Jurkat, Clone E6-1 (cell line): ENCODE measurements at regions not wholly inside any gene's neighbourhood (a gene's known extent, or its start where the extent isn't known, plus 50 kb on each side); places are given as distances from the start of the nearest gene placed in this dataset.

Experiments used
- DNase-seq: peaks from one replicate; pipeline ENCODE4 v3.0.0-alpha.2; 2011; ENCODE audit warnings: low read depth, low spot score
- H3K4me3 ChIP-seq: 2 replicates; pipeline ENCODE4 v1.5.1; 2011; ENCODE audit warnings: mild to moderate bottlenecking, low read length, control low read depth, moderate library complexity

GRCh38 chr1:182145441-182145840, 83.9 kb upstream of the ZNF648 start:
- no peak for DNase-seq

GRCh38 chr1:182144646-182145030, 83.1 kb upstream of the ZNF648 start:
- DNase-seq = no peak
- no peak overlapping the region for H3K4me3 ChIP-seq

More at GRCh38 chr1:182145441-182145840, 83.9 kb upstream of the ZNF648 start:
- H3K4me3 ChIP-seq = no peak overlapping the region

- no peak overlapping the region for H3K4me3 ChIP-seq
- no peak for DNase-seq
Measured at GRCh38 chr1:182143825-182144645, 82.5 kb upstream of the ZNF648 start.

DNA sequence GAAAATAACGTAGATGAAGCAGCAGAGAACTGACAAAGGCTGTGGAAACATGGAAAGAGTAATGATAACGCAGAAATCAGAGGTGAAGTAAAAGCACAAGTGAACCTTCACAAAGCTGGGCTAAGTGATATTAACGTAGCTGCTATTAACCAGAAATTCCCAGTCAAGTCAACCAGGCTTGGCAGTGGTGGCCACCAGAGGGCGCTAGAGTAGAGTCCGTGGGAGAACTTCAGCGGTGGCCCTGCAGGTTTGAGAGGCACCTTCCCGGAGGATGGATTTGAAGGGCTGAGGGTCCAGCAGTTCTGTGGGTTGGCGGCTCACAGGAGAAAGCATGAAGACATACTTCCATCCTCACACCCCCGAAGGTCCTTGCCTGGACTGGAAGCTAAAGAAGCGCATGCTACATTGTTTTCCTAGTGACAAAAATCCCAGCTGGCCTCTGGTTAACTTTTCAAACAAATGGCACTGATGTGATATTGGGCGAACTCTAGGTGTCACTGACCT, 81.7 kb upstream of the ZNF648 start:
- DNase-seq = peak; percentile 82
- H3K4me3 ChIP-seq = no peak overlapping the region

GRCh38 chr1:182142621-182143020, 81.1 kb upstream of the ZNF648 start:
- DNase-seq = no peak
- no peak overlapping the region for H3K4me3 ChIP-seq

- H3K4me3 ChIP-seq = no peak overlapping the region
- no peak for DNase-seq
Measured at GRCh38 chr1:182141040-182141439, 79.5 kb upstream of the ZNF648 start.

DNA sequence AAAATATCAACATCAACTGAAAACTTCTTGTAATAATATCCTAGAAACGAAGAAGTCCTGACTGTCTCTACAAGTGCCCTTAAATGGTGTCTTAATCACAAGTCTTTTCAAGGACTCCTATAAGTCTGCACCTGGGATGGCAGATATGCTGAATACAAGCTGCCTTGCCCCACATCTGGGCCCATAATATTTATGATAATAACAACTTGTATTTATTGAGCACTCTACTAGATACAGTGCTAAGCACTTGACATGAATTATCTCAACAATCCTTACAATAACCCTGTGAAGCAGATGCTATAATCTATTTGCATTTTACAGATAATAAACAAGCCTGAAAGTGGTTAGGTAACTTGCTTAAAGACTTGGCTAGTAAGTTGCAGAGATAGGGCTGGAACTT, 78.0 kb upstream of the ZNF648 start:
- DNase-seq = no peak

DNA sequence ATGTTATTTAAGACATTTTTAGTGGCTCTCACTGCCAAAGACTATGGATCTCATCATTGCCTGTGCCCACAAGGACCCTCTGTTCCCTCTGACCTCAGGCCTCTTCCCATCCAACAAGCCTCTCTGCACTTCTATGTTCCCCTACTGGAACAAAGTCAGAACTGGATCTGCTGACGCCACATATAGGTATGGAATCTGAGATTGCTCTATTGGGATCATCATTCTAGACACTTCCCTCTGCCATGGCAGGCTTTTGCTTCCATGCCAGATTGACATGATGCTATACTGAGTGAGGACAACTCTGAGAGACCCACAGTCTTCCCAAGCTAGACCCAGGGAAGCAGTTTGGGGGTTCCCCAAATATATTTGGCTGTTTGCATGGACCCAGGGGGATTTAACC, 76.0 kb upstream of the ZNF648 start:
- no peak for DNase-seq
- no peak overlapping the region for H3K4me3 ChIP-seq

More for the DNA sequence above, 78.0 kb upstream of the ZNF648 start:
- no peak overlapping the region for H3K4me3 ChIP-seq

DNA sequence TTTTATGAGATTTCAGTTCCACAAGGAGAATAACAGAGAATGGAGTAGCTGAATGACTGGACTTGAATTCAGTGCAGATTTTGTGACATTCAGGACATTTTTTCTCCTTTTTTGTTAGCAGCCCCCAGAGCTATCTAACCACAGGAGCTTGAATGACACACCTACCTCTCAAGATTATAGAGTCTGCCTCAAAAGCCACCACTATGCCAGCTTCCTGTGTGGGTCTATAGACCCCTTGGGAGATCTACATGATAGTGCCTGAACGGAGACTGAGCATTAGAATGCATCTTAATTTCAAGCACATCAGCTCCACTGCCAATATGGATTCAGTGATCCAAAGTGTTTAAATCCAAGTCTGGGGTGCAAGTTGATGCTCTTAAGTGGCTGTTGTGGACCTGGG, 74.4 kb upstream of the ZNF648 start:
- H3K4me3 ChIP-seq = no peak overlapping the region
- peak; percentile 73 for DNase-seq

- no peak overlapping the region for H3K4me3 ChIP-seq
- no peak for DNase-seq
Measured at GRCh38 chr1:182134257-182134656, 72.7 kb upstream of the ZNF648 start.

DNA sequence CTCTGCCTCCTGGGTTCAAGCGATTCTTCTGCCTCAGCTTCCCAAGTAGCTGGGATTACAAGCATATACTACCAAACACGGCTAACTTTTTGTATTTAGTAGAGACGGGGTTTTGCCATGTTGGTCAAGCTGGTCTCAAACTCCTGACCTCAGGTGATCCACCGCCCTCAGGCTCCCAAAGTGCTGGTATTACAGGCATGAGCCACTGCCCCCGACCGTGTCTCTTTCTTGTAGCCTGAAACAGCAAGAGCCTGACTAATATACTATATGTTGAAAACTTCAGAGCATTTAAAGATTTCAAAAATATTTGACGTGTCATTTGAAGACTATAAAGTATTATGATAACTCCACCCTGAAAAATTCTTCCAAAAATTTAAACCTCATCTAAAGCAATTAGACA, 71.7 kb upstream of the ZNF648 start:
- no peak overlapping the region for H3K4me3 ChIP-seq
- no peak for DNase-seq

DNA sequence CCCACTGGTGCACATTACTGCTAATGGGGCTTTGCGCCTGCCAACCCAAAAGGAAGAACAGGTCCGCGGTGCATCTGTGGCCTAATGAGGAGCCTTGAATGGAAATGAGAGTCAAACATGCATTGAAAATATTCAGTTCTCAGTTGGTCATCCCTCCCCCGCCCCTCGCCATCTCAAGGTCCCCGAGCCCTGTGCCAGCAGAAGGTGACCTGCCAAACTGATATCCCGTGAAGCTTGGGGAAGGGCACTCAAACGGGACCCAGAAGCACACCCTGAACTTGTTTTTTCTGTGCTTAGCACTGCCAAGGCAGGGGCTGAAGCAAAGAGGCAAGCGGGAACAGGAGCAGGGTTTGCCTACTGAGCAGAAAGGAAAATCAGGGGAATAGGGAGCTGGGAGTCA, 67.9 kb upstream of the ZNF648 start:
- H3K4me3 ChIP-seq = no peak overlapping the region
- no peak for DNase-seq

- no peak for DNase-seq
- H3K4me3 ChIP-seq = no peak overlapping the region
Measured at GRCh38 chr1:182128502-182128901, 67.0 kb upstream of the ZNF648 start.

DNA sequence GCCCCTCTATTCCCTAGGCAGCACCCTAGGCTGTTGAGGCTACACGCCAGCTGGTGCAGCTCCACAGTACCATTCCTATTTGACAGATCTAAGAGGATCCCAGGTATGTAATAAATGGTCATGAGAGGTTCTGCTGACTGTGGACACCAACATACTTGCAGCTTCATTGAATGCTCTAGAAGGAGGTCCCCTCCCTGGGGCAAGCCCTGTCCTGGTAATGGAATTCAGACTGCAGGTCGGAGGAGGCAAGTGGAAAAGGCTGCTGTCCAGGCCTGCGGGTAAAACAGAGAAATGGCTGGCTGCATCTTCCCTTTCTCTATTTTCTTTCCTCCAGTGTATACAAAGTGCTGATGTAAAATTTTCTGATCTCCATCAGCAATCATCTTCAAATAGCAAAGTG, 66.1 kb upstream of the ZNF648 start:
- H3K4me3 ChIP-seq = no peak overlapping the region
- DNase-seq = no peak

- DNase-seq = no peak
- no peak overlapping the region for H3K4me3 ChIP-seq
Measured at GRCh38 chr1:182126272-182126800, 64.8 kb upstream of the ZNF648 start.

DNA sequence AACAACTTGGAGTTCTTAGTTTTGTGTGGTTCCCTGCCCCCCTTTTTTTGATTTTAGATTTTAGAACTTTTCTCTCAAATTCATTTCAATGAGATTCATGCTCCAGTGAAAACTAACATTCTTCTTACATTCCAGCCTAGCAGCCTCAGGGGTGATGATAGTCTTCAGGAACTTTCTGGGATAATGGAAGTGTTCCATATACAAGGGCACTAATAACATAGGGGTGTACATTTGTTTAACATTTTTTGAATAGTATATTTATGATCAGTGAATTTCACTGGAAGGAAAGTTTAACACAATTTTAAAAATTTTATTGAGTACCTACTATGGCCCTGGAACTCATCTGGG, 61.4 kb upstream of the ZNF648 start:
- no peak overlapping the region for H3K4me3 ChIP-seq
- no peak for DNase-seq

- no peak overlapping the region for H3K4me3 ChIP-seq
- no peak for DNase-seq
Measured at GRCh38 chr1:182122256-182122912, 60.9 kb upstream of the ZNF648 start.

- no peak for DNase-seq
Measured at GRCh38 chr1:182121787-182122186, 60.3 kb upstream of the ZNF648 start.

GRCh38 chr1:182120411-182121258, 59.1 kb upstream of the ZNF648 start:
- peak; percentile 78 for DNase-seq
- H3K4me3 ChIP-seq = no peak overlapping the region

More at GRCh38 chr1:182121787-182122186, 60.3 kb upstream of the ZNF648 start:
- H3K4me3 ChIP-seq = no peak overlapping the region
